Loucy (cell line): ENCODE measurements at regions not wholly inside any gene's neighbourhood (a gene's known extent, or its start where the extent isn't known, plus 50 kb on each side); places are given as distances from the start of the nearest gene placed in this dataset.

ENCODE experiments used
- H2AFZ ChIP-seq: fragments of 200-600 bp; sonication (generic); 2 replicates; pipeline ENCODE4 v1.6.0; 2016; ENCODE audit warnings: antibody characterized with exemption, mild to moderate bottlenecking, low read length, moderate library complexity
- H3F3A ChIP-seq: fragments of 200-600 bp; 2 replicates; pipeline ENCODE4 v1.6.0; 2016; ENCODE audit warnings: antibody characterized with exemption, low read depth, mild to moderate bottlenecking
- H3K27me3 ChIP-seq: fragments of 200-600 bp; sonication (generic); 2 replicates; pipeline ENCODE4 v1.6.1; 2014; ENCODE audit warnings: low read length, mild to moderate bottlenecking; ENCODE audit not compliant: insufficient read depth, poor library complexity, severe bottlenecking
- H3K36me3 ChIP-seq: fragments of 200-600 bp; sonication (generic); 2 replicates; pipeline ENCODE4 v1.6.1; 2016; ENCODE audit warnings: low read length; ENCODE audit not compliant: insufficient read depth
- H3K4me1 ChIP-seq: fragments of 200-600 bp; sonication (generic); 2 replicates; pipeline ENCODE4 v1.5.1; 2014; ENCODE audit warnings: low read length, mild to moderate bottlenecking; ENCODE audit not compliant: insufficient read depth, poor library complexity, severe bottlenecking
- H3K4me2 ChIP-seq: fragments of 200-600 bp; sonication (generic); 2 replicates; pipeline ENCODE4 v1.6.0; 2014; ENCODE audit warnings: antibody characterized with exemption, low read length, low read depth, mild to moderate bottlenecking; ENCODE audit not compliant: poor library complexity, severe bottlenecking
- H3K4me3 ChIP-seq: fragments of 200-600 bp; sonication (generic); 2 replicates; pipeline ENCODE4 v1.5.1; 2014; ENCODE audit warnings: low read length, mild to moderate bottlenecking, mixed read lengths; ENCODE audit not compliant: poor library complexity, severe bottlenecking
- H3K79me2 ChIP-seq: fragments of 200-600 bp; sonication (generic); 2 replicates; pipeline ENCODE4 v1.6.1; 2014; ENCODE audit warnings: low read length; ENCODE audit not compliant: insufficient read depth
- H3K9ac ChIP-seq: fragments of 200-600 bp; sonication (generic); 2 replicates; pipeline ENCODE4 v1.6.0; 2014; ENCODE audit warnings: mild to moderate bottlenecking, low read depth, low read length, moderate library complexity; ENCODE audit not compliant: poor library complexity, severe bottlenecking
- H3K9me2 ChIP-seq: fragments of 200-600 bp; sonication (generic); replicated peaks from 2 replicates; pipeline ENCODE4 v1.6.1; 2016; ENCODE audit warnings: low read depth, low read length, mixed read lengths
- H3K9me3 ChIP-seq: fragments of 200-600 bp; sonication (generic); 2 replicates; pipeline ENCODE4 v1.6.1; 2014; ENCODE audit warnings: mild to moderate bottlenecking, antibody characterized with exemption, low read length, low read depth; ENCODE audit not compliant: insufficient read depth
- H4K20me1 ChIP-seq: fragments of 200-600 bp; sonication (generic); 2 replicates; pipeline ENCODE4 v1.6.0; 2014; ENCODE audit warnings: antibody characterized with exemption, low read length, mild to moderate bottlenecking; ENCODE audit not compliant: insufficient read depth, poor library complexity, severe bottlenecking
- EZH2phosphoT487 ChIP-seq: fragments of 200-600 bp; IDR thresholded peaks from 2 replicates; pipeline ENCODE4 v1.6.1; 2018; ENCODE audit warnings: antibody characterized with exemption, mild to moderate bottlenecking, moderate library complexity, borderline replicate concordance
- TF ChIP-seq, protein P1 (sequence below): fragments of 200-600 bp; sonication (generic); conservative IDR thresholded peaks from 2 replicates; pipeline ENCODE4 v1.5.1; 2014; ENCODE audit warnings: mild to moderate bottlenecking, antibody characterized with exemption, low read length

DNA sequence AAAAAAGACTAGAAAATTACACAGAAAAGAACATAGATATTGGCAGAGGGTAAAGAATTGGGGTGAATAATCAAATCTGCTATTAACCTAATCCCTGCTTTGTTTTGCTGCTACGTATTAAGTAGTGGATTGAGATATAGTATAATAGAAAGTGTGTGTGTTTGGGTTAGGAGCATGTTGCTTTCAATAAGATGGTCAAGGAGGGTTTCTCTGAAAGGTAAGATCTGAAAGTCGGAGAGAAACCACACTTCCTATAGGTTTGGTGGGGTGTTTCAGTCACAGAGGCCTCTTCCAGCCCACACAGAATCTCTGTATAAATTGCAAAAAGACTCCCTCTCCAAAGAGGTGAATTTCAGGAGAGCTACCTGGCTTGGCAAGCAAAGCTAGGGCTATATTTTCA, 345.7 kb upstream of the SATB1 start:
- Histone ChIP-seq H3K27me3 (no peaks in the 10 kb centered on the region), H3F3A (no peaks in the 10 kb centered on the region), H3K9ac (no peak overlapping the region), H3K4me1 (peaks cover 8% of the 10 kb centered on the region), H2AFZ (no peak overlapping the region), H3K36me3 (no peaks in the 10 kb centered on the region), H3K4me2 (no peak overlapping the region), H3K9me2 (no peaks in the 10 kb centered on the region), H3K4me3 (no peak overlapping the region), H4K20me1 (no peaks in the 10 kb centered on the region), H3K9me3 (no peaks in the 10 kb centered on the region), H3K79me2 (no peaks in the 10 kb centered on the region)
- TF ChIP-seq, protein P1, sequence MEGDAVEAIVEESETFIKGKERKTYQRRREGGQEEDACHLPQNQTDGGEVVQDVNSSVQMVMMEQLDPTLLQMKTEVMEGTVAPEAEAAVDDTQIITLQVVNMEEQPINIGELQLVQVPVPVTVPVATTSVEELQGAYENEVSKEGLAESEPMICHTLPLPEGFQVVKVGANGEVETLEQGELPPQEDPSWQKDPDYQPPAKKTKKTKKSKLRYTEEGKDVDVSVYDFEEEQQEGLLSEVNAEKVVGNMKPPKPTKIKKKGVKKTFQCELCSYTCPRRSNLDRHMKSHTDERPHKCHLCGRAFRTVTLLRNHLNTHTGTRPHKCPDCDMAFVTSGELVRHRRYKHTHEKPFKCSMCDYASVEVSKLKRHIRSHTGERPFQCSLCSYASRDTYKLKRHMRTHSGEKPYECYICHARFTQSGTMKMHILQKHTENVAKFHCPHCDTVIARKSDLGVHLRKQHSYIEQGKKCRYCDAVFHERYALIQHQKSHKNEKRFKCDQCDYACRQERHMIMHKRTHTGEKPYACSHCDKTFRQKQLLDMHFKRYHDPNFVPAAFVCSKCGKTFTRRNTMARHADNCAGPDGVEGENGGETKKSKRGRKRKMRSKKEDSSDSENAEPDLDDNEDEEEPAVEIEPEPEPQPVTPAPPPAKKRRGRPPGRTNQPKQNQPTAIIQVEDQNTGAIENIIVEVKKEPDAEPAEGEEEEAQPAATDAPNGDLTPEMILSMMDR, result no peak
- TF ChIP-seq EZH2phosphoT487, result no peak

DNA sequence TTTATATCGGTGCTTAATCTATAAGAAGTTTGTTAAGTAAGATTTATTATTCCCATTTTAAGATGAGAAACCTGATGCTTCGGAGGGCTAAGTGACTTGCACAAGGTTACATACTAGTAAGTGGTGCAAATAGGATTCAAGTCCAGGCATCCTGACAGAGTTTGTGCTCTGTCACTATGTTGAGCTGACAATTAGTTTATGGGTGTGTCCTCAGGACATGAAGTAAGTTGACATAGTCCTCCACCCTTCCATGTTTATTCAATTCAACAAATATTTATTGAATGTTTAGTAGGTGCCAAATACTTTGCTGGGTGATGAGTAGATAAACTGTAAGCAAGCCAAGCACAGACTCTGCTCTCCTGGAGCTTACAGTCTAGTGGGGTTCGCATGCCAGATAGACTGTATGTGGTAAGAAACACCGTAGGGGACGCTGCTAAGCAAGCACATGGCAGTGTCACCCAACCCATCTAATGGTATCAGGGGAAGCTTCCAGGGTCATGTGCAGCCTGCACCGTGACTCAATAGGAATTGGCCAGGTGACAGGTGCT, 342.7 kb upstream of the SATB1 start:
- Histone ChIP-seq H4K20me1 (no peaks in the 10 kb centered on the region), H3K27me3 (no peaks in the 10 kb centered on the region), H3K79me2 (no peaks in the 10 kb centered on the region), H2AFZ (no peak overlapping the region), H3K9me2 (no peaks in the 10 kb centered on the region), H3K4me2 (no peak overlapping the region), H3K9me3 (no peaks in the 10 kb centered on the region), H3K9ac (no peak overlapping the region), H3K36me3 (no peaks in the 10 kb centered on the region), H3F3A (no peaks in the 10 kb centered on the region), H3K4me3 (no peak overlapping the region), H3K4me1 (no peaks in the 10 kb centered on the region)
- TF ChIP-seq, protein P1, result no peak

DNA sequence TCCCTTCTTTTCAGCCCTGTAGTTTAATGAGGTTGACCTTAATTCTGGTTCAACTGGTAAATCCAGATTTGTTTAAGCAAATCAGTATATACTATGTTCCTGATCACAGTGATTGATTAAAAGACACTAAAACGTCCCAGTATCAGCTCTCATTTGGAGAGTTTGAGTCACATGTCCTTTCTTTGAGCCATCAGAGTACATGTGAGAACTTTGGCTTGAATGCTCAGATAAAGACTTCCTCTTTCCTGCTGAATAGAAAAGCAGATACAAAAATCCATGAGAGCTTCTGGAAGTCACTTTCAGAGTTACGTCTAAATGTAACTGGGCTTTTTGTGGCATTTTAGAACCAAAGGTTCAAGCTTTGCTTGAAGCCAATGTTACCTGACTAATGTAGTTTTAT, 341.8 kb upstream of the SATB1 start:
- H3K4me2 ChIP-seq, result no peak overlapping the region
- no peaks in the 10 kb centered on the region for H3K27me3 ChIP-seq
- no peak overlapping the region for H3K9ac ChIP-seq
- H3K9me2 ChIP-seq, result no peaks in the 10 kb centered on the region
- no peaks in the 10 kb centered on the region for H3K4me1 ChIP-seq
- H3K9me3 ChIP-seq, result no peaks in the 10 kb centered on the region
- H2AFZ ChIP-seq, result no peak overlapping the region
- H4K20me1 ChIP-seq, result no peaks in the 10 kb centered on the region
- H3K36me3 ChIP-seq, result no peaks in the 10 kb centered on the region
- no peak overlapping the region for H3K4me3 ChIP-seq
- H3K79me2 ChIP-seq, result no peaks in the 10 kb centered on the region
- TF ChIP-seq EZH2phosphoT487, result no peak
- TF ChIP-seq, protein P1, result no peak
- H3F3A ChIP-seq, result no peaks in the 10 kb centered on the region
